Activated CD4-positive, alpha-beta T cell treated with anti-CD3 and anti-CD28 coated beads, Interleukin-2, amount 10 ng/mL, durations not matched to agents 7 days and 5 days (primary cell): ENCODE measurements at regions not wholly inside any gene's neighbourhood (a gene's known extent, or its start where the extent isn't known, plus 50 kb on each side); places are given as distances from the start of the nearest gene placed in this dataset.

Experiments
- CTCF ChIA-PET: fragments of 350-600 bp; sonication (Branson Sonifier 250); formaldehyde crosslinking; loops from one replicate; lab custom pipeline; 2021; ENCODE audit warnings: antibody characterized with exemption; lab: Charles Lee
- POLR2A ChIA-PET: fragments of 350-600 bp; sonication (Branson Sonifier 250); formaldehyde crosslinking; loops from one replicate; lab custom pipeline; 2021; ENCODE audit warnings: antibody characterized with exemption; lab: Charles Lee
- DNase-seq: peaks from one replicate; pipeline ENCODE4 v3.0.0-alpha.2; 2020
- H3K27ac Mint-ChIP-seq: one replicate; pipeline ENCODE4 v1.8.0; 2021; ENCODE audit warnings: mild to moderate bottlenecking, moderate library complexity, mixed read lengths
- H3K27me3 Mint-ChIP-seq: one replicate; pipeline ENCODE4 v1.8.0; 2021; ENCODE audit warnings: mixed read lengths
- H3K36me3 Mint-ChIP-seq: one replicate; pipeline ENCODE4 v1.8.0; 2021; ENCODE audit warnings: low read depth, mixed read lengths
- H3K4me1 Mint-ChIP-seq: one replicate; pipeline ENCODE4 v1.8.0; 2021; ENCODE audit warnings: mixed read lengths
- H3K4me3 Mint-ChIP-seq: one replicate; pipeline ENCODE4 v1.8.0; 2021; ENCODE audit warnings: mild to moderate bottlenecking, moderate library complexity, mixed read lengths
- H3K9me3 Mint-ChIP-seq: one replicate; pipeline ENCODE4 v1.8.0; 2021; ENCODE audit warnings: mixed read lengths

- no peak overlapping the region for H3K4me3 Mint-ChIP-seq
- DNase-seq, result no peak
- CTCF ChIA-PET, result interaction anchor here (0.7 to 1.4 kb wide), 2 partner anchors 18 to 173 kb away, joined by 3 to 4 read pairs; no protein-coding TSS in a partner anchor
- no peak overlapping the region for H3K27ac Mint-ChIP-seq
- H3K4me1 Mint-ChIP-seq, result peaks cover 3% of the 10 kb centered on the region
- POLR2A ChIA-PET, result no interaction called here
- no peaks in the 10 kb centered on the region for H3K9me3 Mint-ChIP-seq
- H3K27me3 Mint-ChIP-seq, result peaks cover 34% of the 10 kb centered on the region
- no peaks in the 10 kb centered on the region for H3K36me3 Mint-ChIP-seq
Observed at GRCh38 chr2:191757208-191757607, 79.3 kb downstream of the NABP1 start.

- POLR2A ChIA-PET, result no interaction called here
- Mint-ChIP-seq H3K36me3 (no peaks in the 10 kb centered on the region), H3K9me3 (no peaks in the 10 kb centered on the region), H3K4me1 (peaks cover 3% of the 10 kb centered on the region), H3K27ac (no peak overlapping the region), H3K27me3 (peaks cover 25% of the 10 kb centered on the region), H3K4me3 (no peak overlapping the region)
- CTCF ChIA-PET, result interaction anchor here (1.2 kb wide), 2 partner anchors 9 to 12 kb away, joined by 3 to 4 read pairs; no protein-coding TSS in a partner anchor
- DNase-seq, result peak; percentile 58
Observed at GRCh38 chr2:191758518-191759507, 80.9 kb downstream of the NABP1 start.

- POLR2A ChIA-PET, result no interaction called here
- H3K9me3 Mint-ChIP-seq, result no peaks in the 10 kb centered on the region
- CTCF ChIA-PET, result interaction anchor here (1.2 kb wide), 1 partner anchor 11 kb away, joined by 3 read pairs; no protein-coding TSS in a partner anchor
Observed at GRCh38 chr2:191759680-191760079, 81.7 kb downstream of the NABP1 start.

GRCh38 chr2:191760655-191761262 is 82.8 kb downstream of the NABP1 start:
- Mint-ChIP-seq H3K27me3 (peaks cover 25% of the 10 kb centered on the region), H3K4me1 (peaks cover 3% of the 10 kb centered on the region), H3K36me3 (no peaks in the 10 kb centered on the region), H3K4me3 (no peak overlapping the region), H3K9me3 (no peaks in the 10 kb centered on the region), H3K27ac (no peak overlapping the region)
- ChIA-PET CTCF (no interaction called here), POLR2A (no interaction called here)
- DNase-seq, result no peak

More at GRCh38 chr2:191759680-191760079, 81.7 kb downstream of the NABP1 start:
- no peaks in the 10 kb centered on the region for H3K36me3 Mint-ChIP-seq
- H3K27ac Mint-ChIP-seq, result no peak overlapping the region
- DNase-seq, result no peak
- H3K4me1 Mint-ChIP-seq, result peaks cover 3% of the 10 kb centered on the region
- peaks cover 25% of the 10 kb centered on the region for H3K27me3 Mint-ChIP-seq
- H3K4me3 Mint-ChIP-seq, result no peak overlapping the region

- H3K4me3 Mint-ChIP-seq, result no peak overlapping the region
- H3K36me3 Mint-ChIP-seq, result no peaks in the 10 kb centered on the region
- peaks cover 5% of the 10 kb centered on the region for H3K27me3 Mint-ChIP-seq
- DNase-seq, result no peak
- H3K9me3 Mint-ChIP-seq, result peaks cover 8% of the 10 kb centered on the region
- POLR2A ChIA-PET, result no interaction called here
- CTCF ChIA-PET, result no interaction called here
- H3K4me1 Mint-ChIP-seq, result no peaks in the 10 kb centered on the region
- H3K27ac Mint-ChIP-seq, result no peak overlapping the region
Observed at GRCh38 chr2:191773136-191773535, 73.8 kb downstream of the CAVIN2 start.

- Mint-ChIP-seq H3K27ac (no peak overlapping the region), H3K36me3 (no peaks in the 10 kb centered on the region), H3K9me3 (peaks cover 7% of the 10 kb centered on the region), H3K4me3 (no peak overlapping the region), H3K27me3 (peaks cover 10% of the 10 kb centered on the region), H3K4me1 (no peaks in the 10 kb centered on the region)
- ChIA-PET POLR2A (no interaction called here), CTCF (no interaction called here)
- DNase-seq, result no peak
Observed at GRCh38 chr2:191777351-191777750, 69.5 kb downstream of the CAVIN2 start.

- ChIA-PET CTCF (no interaction called here), POLR2A (no interaction called here)
- H3K27me3 Mint-ChIP-seq, result peaks cover 13% of the 10 kb centered on the region
- no peaks in the 10 kb centered on the region for H3K4me1 Mint-ChIP-seq
- no peaks in the 10 kb centered on the region for H3K36me3 Mint-ChIP-seq
- no peak for DNase-seq
- peaks cover 7% of the 10 kb centered on the region for H3K9me3 Mint-ChIP-seq
- H3K27ac Mint-ChIP-seq, result no peak overlapping the region
- no peak overlapping the region for H3K4me3 Mint-ChIP-seq
Observed at GRCh38 chr2:191778041-191778440, 68.8 kb downstream of the CAVIN2 start.

GRCh38 chr2:191782351-191782750 is 64.5 kb downstream of the CAVIN2 start:
- Mint-ChIP-seq H3K9me3 (peaks cover 2% of the 10 kb centered on the region), H3K4me1 (peaks cover 12% of the 10 kb centered on the region), H3K27ac (no peak overlapping the region), H3K4me3 (no peak overlapping the region), H3K27me3 (peaks cover 29% of the 10 kb centered on the region), H3K36me3 (no peaks in the 10 kb centered on the region)
- CTCF ChIA-PET, result no interaction called here
- DNase-seq, result no peak
- POLR2A ChIA-PET, result no interaction called here

GRCh38 chr2:191783416-191783815 is 63.5 kb downstream of the CAVIN2 start:
- Mint-ChIP-seq H3K36me3 (no peaks in the 10 kb centered on the region), H3K4me3 (no peak overlapping the region), H3K9me3 (peaks cover 2% of the 10 kb centered on the region), H3K27me3 (peaks cover 32% of the 10 kb centered on the region), H3K27ac (no peak overlapping the region), H3K4me1 (peaks cover 12% of the 10 kb centered on the region)
- POLR2A ChIA-PET, result no interaction called here
- DNase-seq, result no peak
- CTCF ChIA-PET, result no interaction called here
